NB4 (cell line): ENCODE measurements at regions not wholly inside any gene's neighbourhood (a gene's known extent, or its start where the extent isn't known, plus 50 kb on each side); places are given as distances from the start of the nearest gene placed in this dataset.

Experiments used
- DNase-seq: peaks from one replicate; pipeline ENCODE4 v3.0.0; 2010; ENCODE audit warnings: low read depth
- H3K4me3 ChIP-seq: one replicate; pipeline ENCODE4 v1.5.1; 2011; ENCODE audit warnings: mild to moderate bottlenecking, low read depth, low read length, moderate library complexity
- MYC ChIP-seq: IDR thresholded peaks from 2 replicates; pipeline ENCODE4 v1.6.1; 2011; ENCODE audit warnings: low read depth, low read length
- POLR2A ChIP-seq: IDR thresholded peaks from 2 replicates; pipeline ENCODE4 v1.6.1; 2011; ENCODE audit warnings: mild to moderate bottlenecking; ENCODE audit not compliant: insufficient read length; ENCODE audit errors: extremely low read depth
- TF ChIP-seq, protein P1 (sequence below): IDR thresholded peaks from 2 replicates; pipeline ENCODE4 v1.6.1; 2011; ENCODE audit warnings: low read depth, low read length
- TF ChIP-seq, protein P2 (sequence below): IDR thresholded peaks from one replicate; pipeline ENCODE4 v1.5.1; 2012; ENCODE audit warnings: low read depth, low read length

DNA sequence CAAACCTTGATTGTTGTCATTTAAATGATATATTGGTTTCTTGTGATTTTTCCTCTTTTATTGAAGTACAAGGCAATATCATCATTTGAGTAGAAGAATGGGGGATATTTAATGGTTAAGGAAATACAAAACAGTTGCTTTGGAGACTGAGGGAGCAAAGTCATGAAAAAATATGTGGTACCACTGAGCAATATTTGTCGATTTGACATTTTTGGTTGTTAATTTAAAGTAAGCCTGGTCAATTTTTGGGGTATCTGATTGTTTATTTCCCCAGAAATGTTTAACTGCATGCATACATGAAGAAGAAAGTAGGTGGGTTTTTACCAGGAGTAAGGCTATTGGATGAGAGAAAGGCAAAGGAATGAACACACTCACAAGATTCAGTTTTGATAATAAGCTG lies 556.2 kb downstream of the TRAM1L1 start:
- TF ChIP-seq, protein P1, sequence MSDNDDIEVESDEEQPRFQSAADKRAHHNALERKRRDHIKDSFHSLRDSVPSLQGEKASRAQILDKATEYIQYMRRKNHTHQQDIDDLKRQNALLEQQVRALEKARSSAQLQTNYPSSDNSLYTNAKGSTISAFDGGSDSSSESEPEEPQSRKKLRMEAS = no peak
- TF ChIP-seq POLR2A = no peak
- TF ChIP-seq, protein P2, sequence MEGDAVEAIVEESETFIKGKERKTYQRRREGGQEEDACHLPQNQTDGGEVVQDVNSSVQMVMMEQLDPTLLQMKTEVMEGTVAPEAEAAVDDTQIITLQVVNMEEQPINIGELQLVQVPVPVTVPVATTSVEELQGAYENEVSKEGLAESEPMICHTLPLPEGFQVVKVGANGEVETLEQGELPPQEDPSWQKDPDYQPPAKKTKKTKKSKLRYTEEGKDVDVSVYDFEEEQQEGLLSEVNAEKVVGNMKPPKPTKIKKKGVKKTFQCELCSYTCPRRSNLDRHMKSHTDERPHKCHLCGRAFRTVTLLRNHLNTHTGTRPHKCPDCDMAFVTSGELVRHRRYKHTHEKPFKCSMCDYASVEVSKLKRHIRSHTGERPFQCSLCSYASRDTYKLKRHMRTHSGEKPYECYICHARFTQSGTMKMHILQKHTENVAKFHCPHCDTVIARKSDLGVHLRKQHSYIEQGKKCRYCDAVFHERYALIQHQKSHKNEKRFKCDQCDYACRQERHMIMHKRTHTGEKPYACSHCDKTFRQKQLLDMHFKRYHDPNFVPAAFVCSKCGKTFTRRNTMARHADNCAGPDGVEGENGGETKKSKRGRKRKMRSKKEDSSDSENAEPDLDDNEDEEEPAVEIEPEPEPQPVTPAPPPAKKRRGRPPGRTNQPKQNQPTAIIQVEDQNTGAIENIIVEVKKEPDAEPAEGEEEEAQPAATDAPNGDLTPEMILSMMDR = no peak
- TF ChIP-seq MYC = no peak
- no peak overlapping the region for H3K4me3 ChIP-seq
- DNase-seq = no peak

DNA sequence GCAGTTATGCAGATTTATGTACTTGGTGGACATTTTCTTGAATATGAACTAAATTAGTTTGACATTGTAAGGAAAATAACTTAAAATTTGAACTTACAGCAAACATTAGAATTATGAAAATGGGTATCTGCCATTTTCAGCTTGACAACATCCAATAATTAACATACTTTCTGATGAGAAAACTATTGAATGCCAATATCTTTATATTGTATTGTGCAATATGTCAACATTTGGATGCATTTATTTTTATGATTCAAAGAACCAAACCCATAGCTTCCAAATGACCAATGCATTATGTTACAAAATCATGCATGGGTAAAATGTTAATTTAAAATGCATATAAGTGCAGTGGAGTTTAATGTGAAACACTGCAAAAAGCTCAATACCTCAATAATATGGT lies 562.5 kb downstream of the TRAM1L1 start:
- DNase-seq = no peak
- no peak for TF ChIP-seq POLR2A
- TF ChIP-seq MYC = no peak
- TF ChIP-seq, protein P2 = no peak
- TF ChIP-seq, protein P1 = no peak

DNA sequence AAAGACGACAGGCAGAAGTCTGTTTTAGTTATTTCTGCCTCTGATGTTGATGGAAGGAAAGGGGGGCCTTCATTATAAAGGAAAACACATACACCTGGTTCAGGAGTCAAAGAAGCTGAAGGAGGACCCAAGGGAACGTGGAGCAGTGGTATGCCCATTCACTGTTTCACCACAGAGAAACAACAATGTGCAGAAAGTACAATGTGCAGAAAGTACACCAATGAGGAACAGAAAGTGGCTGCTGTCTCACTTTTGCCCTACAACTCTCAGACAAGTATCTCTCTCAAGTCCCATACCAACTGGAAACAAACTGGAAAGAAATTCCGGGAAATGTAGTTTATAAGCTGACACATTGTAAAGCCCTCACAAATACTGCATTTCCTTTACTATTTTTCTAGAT lies 564.5 kb downstream of the TRAM1L1 start:
- H3K4me3 ChIP-seq = no peak overlapping the region
- TF ChIP-seq, protein P2 = no peak
- DNase-seq = no peak

More for the DNA sequence above, 562.5 kb downstream of the TRAM1L1 start:
- no peak overlapping the region for H3K4me3 ChIP-seq

DNA sequence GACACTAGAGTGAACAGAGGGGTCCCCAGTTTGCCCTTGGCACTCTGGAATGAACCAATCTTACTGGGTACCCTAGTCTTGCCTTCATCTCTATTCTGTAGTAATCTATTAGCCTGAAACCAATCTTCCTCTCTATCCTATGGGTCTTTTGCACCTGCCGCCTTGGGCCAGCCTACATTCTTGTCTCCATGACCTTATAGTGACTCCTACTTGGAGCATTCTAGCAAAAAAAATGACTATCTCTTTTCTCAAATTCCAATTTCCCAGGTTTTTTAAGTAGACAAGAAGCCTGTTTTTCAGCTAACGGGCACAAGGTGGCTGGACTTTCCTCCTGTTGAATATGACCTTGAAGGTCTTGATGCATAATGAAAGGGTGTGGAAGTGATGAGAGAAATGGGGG lies 568.7 kb downstream of the TRAM1L1 start:
- DNase-seq = no peak
- H3K4me3 ChIP-seq = no peak overlapping the region
- TF ChIP-seq, protein P1 = no peak
- TF ChIP-seq POLR2A (no peak), MYC (no peak)
- TF ChIP-seq, protein P2 = no peak

DNA sequence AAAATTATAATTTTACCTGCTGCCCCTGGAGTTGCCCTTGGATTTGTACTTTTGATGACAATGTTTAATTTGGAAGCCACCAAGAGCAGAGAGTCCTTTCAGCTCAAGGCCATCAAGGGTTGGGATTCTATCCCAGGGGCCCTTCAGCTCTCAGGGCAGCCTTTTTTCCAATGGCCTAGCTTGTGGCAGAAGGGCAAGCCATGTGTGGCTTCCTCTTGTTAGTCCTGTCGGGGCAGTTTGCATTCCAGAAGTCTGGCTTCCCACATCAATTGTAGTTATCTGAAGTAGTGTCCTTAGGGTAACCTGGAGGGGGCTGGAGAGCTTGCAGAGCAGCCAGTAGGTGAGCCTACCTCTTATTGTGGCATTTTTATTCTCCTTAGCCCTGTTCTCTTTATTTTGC lies 569.4 kb downstream of the TRAM1L1 start:
- no peak for TF ChIP-seq MYC
- TF ChIP-seq, protein P1 = no peak
- TF ChIP-seq, protein P2 = no peak
- DNase-seq = no peak
- H3K4me3 ChIP-seq = no peak overlapping the region

DNA sequence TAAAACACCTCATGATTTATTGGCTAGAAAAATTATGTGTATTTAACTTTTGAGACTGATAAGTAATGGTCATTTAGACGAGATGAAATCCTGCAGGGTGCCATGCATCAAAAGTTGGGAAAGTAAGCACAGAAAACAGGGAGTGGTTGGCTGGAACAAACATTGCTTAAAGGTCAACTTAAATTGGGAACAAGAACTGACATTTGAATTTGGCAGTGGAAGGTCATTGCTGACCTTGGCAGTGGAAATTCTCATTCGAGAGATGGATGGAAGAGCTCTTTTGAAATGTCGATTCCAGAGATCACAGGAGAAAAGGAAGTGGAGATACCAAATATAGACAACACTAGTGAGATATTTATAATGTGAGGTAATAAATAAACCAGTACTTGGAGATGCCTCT lies 572.8 kb downstream of the TRAM1L1 start:
- DNase-seq = no peak
- TF ChIP-seq, protein P1 = no peak
- TF ChIP-seq POLR2A (no peak), MYC (no peak)
- TF ChIP-seq, protein P2 = no peak
- no peak overlapping the region for H3K4me3 ChIP-seq
